ENCODE measurements at regions not wholly inside any gene's neighbourhood (a gene's known extent, or its start where the extent isn't known, plus 50 kb on each side); places are given as distances from the start of the nearest gene placed in this dataset.

GRCh38 chr5:176730815-176731475 is 79.4 kb upstream of the UNC5A start:
- TF ChIP-seq CTCF (IDR thresholded peaks at IDR 0.05; ENCODE audit: insufficient read depth, low read length) (no peak), REST (IDR thresholded peaks at IDR 0.05; ENCODE audit: insufficient replicate concordance, low read depth) (no peak), POLR2AphosphoS5 (IDR thresholded peaks at IDR 0.05; ENCODE audit: low read depth) (no peak), GABPA (IDR thresholded peaks at IDR 0.05; ENCODE audit: low read depth) (no peak), SPI1 (IDR thresholded peaks at IDR 0.05; ENCODE audit: borderline replicate concordance, low read depth) (no peak)

Measured in HL-60 (cell line).